ENCODE measurements at regions not wholly inside any gene's neighbourhood (a gene's known extent, or its start where the extent isn't known, plus 50 kb on each side); places are given as distances from the start of the nearest gene placed in this dataset.

DNA sequence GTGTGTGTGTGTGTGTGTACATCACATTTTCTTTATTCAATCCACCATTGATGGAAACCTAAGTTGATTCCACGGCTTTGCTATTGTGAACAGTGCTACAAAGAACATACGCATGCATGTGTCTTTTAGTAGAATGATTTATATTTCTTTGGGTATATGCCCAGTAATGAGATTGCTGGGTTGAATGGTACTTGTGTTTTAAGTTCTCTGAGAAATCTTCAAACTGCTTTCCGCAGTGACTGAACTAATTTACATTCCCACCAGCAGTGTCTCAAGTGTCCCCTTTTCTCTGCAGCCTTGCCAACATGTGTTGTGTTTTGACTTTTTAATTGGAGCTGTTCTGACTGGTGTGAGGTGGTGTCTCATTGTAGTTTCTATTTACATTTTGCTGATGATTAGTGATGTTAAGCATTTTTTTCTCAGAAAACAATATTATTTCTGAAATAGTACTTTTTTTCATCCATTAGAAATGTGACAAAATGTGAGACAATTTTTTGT, 769.7 kb downstream of the TAF11L14 start:
- no peaks in the 10 kb centered on the region for H3K36me3 ChIP-seq (ENCODE audit: control insufficient read depth, insufficient read depth, low read length)
- H3K9me3 Mint-ChIP-seq: peaks cover 0 to 8% (median 1%) of the 10 kb centered on the region in 7 donors
- ATAC-seq (ENCODE audit: low read depth in 2 of 2) (no peak), DNase-seq (no peak)
- H3K9me3 ChIP-seq (ENCODE audit: control insufficient read depth in 2 of 2, low read length in 2 of 2): no peaks in the 10 kb centered on the region
- no peak overlapping the region for H3K4me3 Mint-ChIP-seq
- no peaks in the 10 kb centered on the region for H3K4me1 ChIP-seq (ENCODE audit: control insufficient read depth, insufficient read depth, low read length, poor library complexity, severe bottlenecking)
- H3K4me3 ChIP-seq (ENCODE audit: low read depth, low read length): no peak overlapping the region
- H3K27ac ChIP-seq (ENCODE audit: insufficient read depth, low read length, poor library complexity, severe bottlenecking): no peak overlapping the region
- H3K27me3 ChIP-seq (ENCODE audit: control insufficient read depth, insufficient read depth, low read length): no peaks in the 10 kb centered on the region
- H3K4me1 Mint-ChIP-seq: no peaks in the 10 kb centered on the region
- H3K36me3 Mint-ChIP-seq: no peaks in the 10 kb centered on the region
- no peak overlapping the region for H3K27ac Mint-ChIP-seq
- H3K27me3 Mint-ChIP-seq: no peaks in the 10 kb centered on the region

DNA sequence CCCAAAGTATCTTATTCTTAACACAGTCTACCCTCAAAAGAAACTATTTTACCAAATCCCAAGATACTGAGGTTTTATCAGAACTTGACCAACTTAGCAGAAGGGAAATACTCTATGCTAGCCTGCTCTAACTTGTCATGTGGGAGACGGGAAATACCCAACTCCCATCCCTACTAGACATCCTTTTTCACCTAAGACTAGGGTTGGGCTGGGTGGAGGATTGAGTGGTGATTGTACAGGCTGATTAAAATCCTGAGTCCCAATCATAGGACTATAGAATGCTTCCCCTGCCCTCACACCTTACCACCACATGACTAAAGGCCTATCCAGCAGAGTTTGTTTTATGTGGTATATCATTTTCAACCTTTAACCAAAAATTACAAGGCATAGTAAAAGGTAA, 786.5 kb downstream of the TAF11L14 start:
- no peaks in the 10 kb centered on the region for H3K4me1 ChIP-seq (ENCODE audit: control insufficient read depth, insufficient read depth, low read length, poor library complexity, severe bottlenecking)
- H3K27ac ChIP-seq (ENCODE audit: insufficient read depth, low read length, poor library complexity, severe bottlenecking): no peak overlapping the region
- no peak overlapping the region for H3K4me3 ChIP-seq (ENCODE audit: low read depth, low read length)
- Mint-ChIP-seq H3K4me1 (no peaks in the 10 kb centered on the region), H3K9me3 (peaks cover 0 to 13% (median 3%) of the 10 kb centered on the region in 7 donors), H3K27me3 (no peaks in the 10 kb centered on the region), H3K4me3 (no peak overlapping the region), H3K36me3 (no peaks in the 10 kb centered on the region), H3K27ac (no peak overlapping the region)
- ATAC-seq (ENCODE audit: low read depth in 2 of 2) (no peak), DNase-seq (no peak)
- H3K27me3 ChIP-seq (ENCODE audit: control insufficient read depth, insufficient read depth, low read length): no peaks in the 10 kb centered on the region
- peaks cover 0 to 3% of the 10 kb centered on the region in 2 experiments for H3K9me3 ChIP-seq (ENCODE audit: control insufficient read depth in 2 of 2, low read length in 2 of 2)
- no peaks in the 10 kb centered on the region for H3K36me3 ChIP-seq (ENCODE audit: control insufficient read depth, insufficient read depth, low read length)

DNA sequence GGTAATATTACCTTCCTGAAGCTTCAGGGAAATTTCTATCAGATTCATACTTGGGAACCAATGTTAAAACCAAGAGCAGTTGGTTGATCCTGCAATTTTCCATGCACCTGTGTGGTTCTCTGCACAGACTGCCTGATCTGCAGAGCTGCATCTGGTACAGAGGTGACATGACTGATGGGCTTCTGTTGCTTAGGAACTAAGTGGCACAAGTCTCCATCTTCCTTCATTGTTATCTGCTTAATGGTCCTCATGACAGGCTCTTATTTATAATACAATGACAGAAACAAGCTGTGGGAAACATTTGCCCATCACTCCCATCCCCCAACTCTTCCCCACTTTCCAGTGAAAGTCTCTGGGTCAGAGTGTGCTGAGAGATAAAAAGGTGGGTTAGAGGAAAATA, 799.1 kb downstream of the TAF11L14 start:
- H3K36me3 Mint-ChIP-seq: no peaks in the 10 kb centered on the region

DNA sequence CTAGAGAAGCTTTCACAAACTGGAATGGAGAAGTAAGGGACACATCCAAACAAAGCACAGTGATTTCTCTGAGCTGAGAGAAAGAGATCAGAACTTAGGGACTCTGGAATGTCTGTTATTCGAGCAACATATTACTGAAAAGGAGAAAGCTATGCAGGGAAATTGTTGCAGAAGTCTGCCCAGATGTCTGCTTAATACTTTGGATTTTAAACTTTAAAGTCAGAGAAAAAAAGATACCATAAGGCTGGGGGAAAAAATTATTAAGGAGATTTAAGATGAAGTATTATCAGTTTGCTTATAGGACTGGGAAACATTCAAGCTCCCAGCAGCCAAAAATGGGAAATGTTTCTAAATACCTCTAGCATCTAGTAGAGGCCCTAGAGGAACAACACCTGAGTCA, 803.9 kb downstream of the TAF11L14 start:
- ATAC-seq (ENCODE audit: low read depth in 2 of 2) (no peak), DNase-seq (no peak)
- no peaks in the 10 kb centered on the region for H3K27me3 Mint-ChIP-seq
- Histone ChIP-seq H3K27ac (ENCODE audit: insufficient read depth, low read length, poor library complexity, severe bottlenecking) (no peak overlapping the region), H3K4me3 (ENCODE audit: low read depth, low read length) (no peak overlapping the region), H3K9me3 (ENCODE audit: control insufficient read depth in 2 of 2, low read length in 2 of 2) (no peaks in the 10 kb centered on the region), H3K36me3 (ENCODE audit: control insufficient read depth, insufficient read depth, low read length) (no peaks in the 10 kb centered on the region), H3K4me1 (ENCODE audit: control insufficient read depth, insufficient read depth, low read length, poor library complexity, severe bottlenecking) (no peaks in the 10 kb centered on the region), H3K27me3 (ENCODE audit: control insufficient read depth, insufficient read depth, low read length) (no peaks in the 10 kb centered on the region)
- no peak overlapping the region for H3K27ac Mint-ChIP-seq
- no peaks in the 10 kb centered on the region for H3K4me1 Mint-ChIP-seq
- H3K36me3 Mint-ChIP-seq: no peaks in the 10 kb centered on the region
- H3K9me3 Mint-ChIP-seq: peaks cover 0 to 11% (median 3%) of the 10 kb centered on the region in 7 donors
- H3K4me3 Mint-ChIP-seq: no peak overlapping the region

More for the DNA sequence above, 799.1 kb downstream of the TAF11L14 start:
- Mint-ChIP-seq H3K27me3 (no peaks in the 10 kb centered on the region), H3K4me3 (no peak overlapping the region), H3K9me3 (peaks cover 0 to 7% (median 4%) of the 10 kb centered on the region in 7 donors), H3K27ac (no peak overlapping the region), H3K4me1 (no peaks in the 10 kb centered on the region)
- H3K9me3 ChIP-seq (ENCODE audit: control insufficient read depth in 2 of 2, low read length in 2 of 2): no peaks in the 10 kb centered on the region
- DNase-seq (no peak), ATAC-seq (ENCODE audit: low read depth in 2 of 2) (no peak)
- no peak overlapping the region for H3K4me3 ChIP-seq (ENCODE audit: low read depth, low read length)
- no peaks in the 10 kb centered on the region for H3K4me1 ChIP-seq (ENCODE audit: control insufficient read depth, insufficient read depth, low read length, poor library complexity, severe bottlenecking)
- H3K36me3 ChIP-seq (ENCODE audit: control insufficient read depth, insufficient read depth, low read length): no peaks in the 10 kb centered on the region
- no peak overlapping the region for H3K27ac ChIP-seq (ENCODE audit: insufficient read depth, low read length, poor library complexity, severe bottlenecking)
- no peaks in the 10 kb centered on the region for H3K27me3 ChIP-seq (ENCODE audit: control insufficient read depth, insufficient read depth, low read length)

DNA sequence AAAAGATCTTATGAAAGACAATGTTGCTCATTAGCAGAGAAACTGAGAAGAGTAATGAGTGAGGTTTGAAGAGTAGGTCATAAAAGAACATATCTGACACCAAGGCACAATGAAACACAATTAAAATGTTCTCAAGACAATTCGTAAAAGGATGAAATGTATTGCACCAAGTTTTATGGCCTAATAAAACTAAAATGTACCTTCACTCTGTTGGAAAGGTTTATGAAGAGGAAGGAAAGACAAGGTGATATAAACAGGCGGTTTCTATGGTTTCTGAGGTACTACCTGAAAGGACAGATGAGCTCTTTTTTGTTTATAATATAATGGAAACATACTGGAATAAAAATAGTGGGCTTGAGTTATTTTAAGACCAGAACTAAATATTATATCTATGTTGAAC, 821.3 kb downstream of the TAF11L14 start:
- H3K27ac ChIP-seq (ENCODE audit: insufficient read depth, low read length, poor library complexity, severe bottlenecking): no peak overlapping the region
- no peaks in the 10 kb centered on the region for H3K9me3 ChIP-seq (ENCODE audit: control insufficient read depth in 2 of 2, low read length in 2 of 2)
- no peaks in the 10 kb centered on the region for H3K27me3 Mint-ChIP-seq
- no peaks in the 10 kb centered on the region for H3K4me1 Mint-ChIP-seq
- no peaks in the 10 kb centered on the region for H3K27me3 ChIP-seq (ENCODE audit: control insufficient read depth, insufficient read depth, low read length)
- no peak overlapping the region for H3K27ac Mint-ChIP-seq
- peaks cover 0 to 13% (median 3%) of the 10 kb centered on the region in 7 donors for H3K9me3 Mint-ChIP-seq
- no peaks in the 10 kb centered on the region for H3K36me3 Mint-ChIP-seq
- H3K4me1 ChIP-seq (ENCODE audit: control insufficient read depth, insufficient read depth, low read length, poor library complexity, severe bottlenecking): no peaks in the 10 kb centered on the region
- no peak overlapping the region for H3K4me3 Mint-ChIP-seq
- no peak overlapping the region for H3K4me3 ChIP-seq (ENCODE audit: low read depth, low read length)
- no peaks in the 10 kb centered on the region for H3K36me3 ChIP-seq (ENCODE audit: control insufficient read depth, insufficient read depth, low read length)
- ATAC-seq (ENCODE audit: low read depth in 2 of 2): no peak
- no peak for DNase-seq

DNA sequence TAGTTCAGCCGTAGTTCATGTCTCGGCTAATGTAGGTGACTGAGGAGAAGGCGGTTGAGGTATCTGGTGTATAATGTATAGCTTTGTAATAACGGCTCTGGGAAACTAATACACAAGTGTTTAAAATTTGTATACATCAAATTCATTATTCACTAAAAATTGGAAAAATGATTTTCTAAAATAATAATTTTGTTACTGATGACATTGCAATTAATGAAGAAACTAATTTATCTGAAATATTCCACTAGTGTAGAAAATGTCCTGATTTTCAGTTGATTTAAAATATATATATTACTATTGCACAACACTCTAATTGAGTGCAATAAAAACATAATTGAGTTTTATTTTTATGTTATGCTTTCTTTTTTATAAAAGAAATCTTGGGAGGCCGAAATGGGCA, 823.0 kb downstream of the TAF11L14 start:
- ATAC-seq (ENCODE audit: low read depth in 2 of 2) (no peak), DNase-seq (no peak)
- Mint-ChIP-seq H3K4me3 (no peak overlapping the region), H3K27me3 (no peaks in the 10 kb centered on the region), H3K27ac (no peak overlapping the region), H3K4me1 (no peaks in the 10 kb centered on the region), H3K9me3 (peaks cover 0 to 12% (median 0%) of the 10 kb centered on the region in 7 donors), H3K36me3 (no peaks in the 10 kb centered on the region)
- no peak overlapping the region for H3K27ac ChIP-seq (ENCODE audit: insufficient read depth, low read length, poor library complexity, severe bottlenecking)
- no peaks in the 10 kb centered on the region for H3K4me1 ChIP-seq (ENCODE audit: control insufficient read depth, insufficient read depth, low read length, poor library complexity, severe bottlenecking)
- no peaks in the 10 kb centered on the region for H3K36me3 ChIP-seq (ENCODE audit: control insufficient read depth, insufficient read depth, low read length)
- H3K9me3 ChIP-seq (ENCODE audit: control insufficient read depth in 2 of 2, low read length in 2 of 2): no peaks in the 10 kb centered on the region
- no peaks in the 10 kb centered on the region for H3K27me3 ChIP-seq (ENCODE audit: control insufficient read depth, insufficient read depth, low read length)
- H3K4me3 ChIP-seq (ENCODE audit: low read depth, low read length): no peak overlapping the region

DNA sequence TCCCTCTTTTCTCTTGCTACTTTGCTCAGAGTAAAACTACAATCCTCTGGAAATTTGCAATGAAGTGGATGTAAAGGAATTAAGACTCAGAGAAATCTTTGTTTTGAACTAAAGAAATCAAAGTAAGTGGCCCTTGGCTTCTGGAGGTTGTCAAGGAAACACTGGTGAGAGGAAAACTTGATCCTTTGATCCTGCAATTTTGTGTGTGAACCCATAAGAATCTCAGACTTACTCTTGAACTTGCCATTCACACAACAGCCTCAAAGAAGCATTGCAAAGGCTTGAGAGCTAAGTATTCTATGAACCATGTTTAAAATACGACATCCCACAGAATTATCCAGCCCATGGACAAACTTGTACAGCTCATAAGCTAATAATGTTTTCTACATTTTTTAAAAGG, 827.5 kb downstream of the TAF11L14 start:
- Histone ChIP-seq H3K4me1 (ENCODE audit: control insufficient read depth, insufficient read depth, low read length, poor library complexity, severe bottlenecking) (no peaks in the 10 kb centered on the region), H3K9me3 (ENCODE audit: control insufficient read depth in 2 of 2, low read length in 2 of 2) (no peaks in the 10 kb centered on the region), H3K27ac (ENCODE audit: insufficient read depth, low read length, poor library complexity, severe bottlenecking) (no peak overlapping the region), H3K4me3 (ENCODE audit: low read depth, low read length) (no peak overlapping the region), H3K36me3 (ENCODE audit: control insufficient read depth, insufficient read depth, low read length) (no peaks in the 10 kb centered on the region), H3K27me3 (ENCODE audit: control insufficient read depth, insufficient read depth, low read length) (no peaks in the 10 kb centered on the region)
- Mint-ChIP-seq H3K9me3 (peaks cover 0 to 7% (median 0%) of the 10 kb centered on the region in 7 donors), H3K27me3 (no peaks in the 10 kb centered on the region), H3K4me3 (no peak overlapping the region), H3K27ac (no peak overlapping the region), H3K4me1 (no peaks in the 10 kb centered on the region), H3K36me3 (no peaks in the 10 kb centered on the region)
- ATAC-seq (ENCODE audit: low read depth in 2 of 2): no peak
- DNase-seq: no peak

DNA sequence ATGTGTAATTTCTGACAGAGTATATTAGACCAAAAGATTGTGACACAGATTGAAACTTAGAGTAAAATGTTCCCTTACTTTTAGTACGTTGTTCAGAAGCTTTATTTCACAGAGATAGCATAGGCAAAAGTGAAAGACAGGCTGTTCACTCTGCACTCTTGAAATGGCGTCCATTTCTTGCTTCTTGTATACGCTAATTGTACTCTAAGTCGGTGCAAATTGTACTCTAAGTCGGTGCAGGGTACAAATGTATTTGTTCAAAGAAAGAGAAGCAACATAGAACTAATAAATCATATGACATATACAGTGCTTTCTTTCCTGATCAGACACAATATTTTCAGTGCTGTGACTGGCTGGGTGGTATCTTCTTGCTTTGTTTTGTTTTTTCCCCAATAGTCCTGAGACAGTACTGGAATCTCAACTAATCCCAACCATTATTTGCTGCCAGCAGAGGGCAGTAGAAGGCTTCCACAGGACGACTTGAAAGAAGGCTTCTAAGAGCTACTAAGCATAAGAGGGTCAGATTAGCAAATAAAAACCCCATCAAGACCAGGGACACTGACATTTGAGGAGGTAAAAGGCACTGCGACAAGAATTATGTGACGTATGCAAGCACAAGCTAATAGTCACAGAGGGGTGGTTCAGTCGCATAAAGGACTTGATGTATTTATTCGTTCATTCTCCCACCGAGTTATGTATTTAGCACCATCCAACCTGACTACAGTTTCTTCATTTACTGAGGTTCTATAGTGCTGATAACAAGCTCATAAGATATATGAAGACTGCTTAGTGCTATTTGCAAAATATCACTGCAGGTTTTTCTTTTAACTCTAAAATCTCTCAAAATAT, 831.8 kb downstream of the TAF11L14 start:
- Histone ChIP-seq H3K9me3 (ENCODE audit: control insufficient read depth in 2 of 2, low read length in 2 of 2) (no peaks in the 10 kb centered on the region), H3K27me3 (ENCODE audit: control insufficient read depth, insufficient read depth, low read length) (no peaks in the 10 kb centered on the region), H3K36me3 (ENCODE audit: control insufficient read depth, insufficient read depth, low read length) (no peaks in the 10 kb centered on the region), H3K4me3 (ENCODE audit: low read depth, low read length) (no peak overlapping the region), H3K27ac (ENCODE audit: insufficient read depth, low read length, poor library complexity, severe bottlenecking) (no peak overlapping the region), H3K4me1 (ENCODE audit: control insufficient read depth, insufficient read depth, low read length, poor library complexity, severe bottlenecking) (no peaks in the 10 kb centered on the region)
- Mint-ChIP-seq H3K4me1 (no peaks in the 10 kb centered on the region), H3K27me3 (no peaks in the 10 kb centered on the region), H3K27ac (no peak overlapping the region), H3K9me3 (peaks cover 0 to 5% (median 2%) of the 10 kb centered on the region in 7 donors), H3K36me3 (no peaks in the 10 kb centered on the region), H3K4me3 (no peak overlapping the region)
- ATAC-seq (ENCODE audit: low read depth in 2 of 2) (no peak), DNase-seq (peak in 1 of 3 donors; percentile 17)
